Glutamatergic neuron (in vitro differentiated cells): ENCODE measurements at regions not wholly inside any gene's neighbourhood (a gene's known extent, or its start where the extent isn't known, plus 50 kb on each side); places are given as distances from the start of the nearest gene placed in this dataset.

Experiments used
- DNase-seq: peaks from one replicate; pipeline ENCODE4 v3.0.0; 2022
- H3K27ac Mint-ChIP-seq: one replicate; pipeline ENCODE4 v1.8.0; 2020; ENCODE audit warnings: mild to moderate bottlenecking, mixed read lengths, inconsistent platforms; ENCODE audit not compliant: unreplicated experiment
- H3K27me3 Mint-ChIP-seq: one replicate; pipeline ENCODE4 v1.8.0; 2020; ENCODE audit warnings: mild to moderate bottlenecking, moderate library complexity, mixed read lengths, inconsistent platforms; ENCODE audit not compliant: unreplicated experiment
- H3K36me3 Mint-ChIP-seq: one replicate; pipeline ENCODE4 v1.8.0; 2020; ENCODE audit warnings: mild to moderate bottlenecking, mixed read lengths, inconsistent platforms; ENCODE audit not compliant: unreplicated experiment
- H3K4me1 Mint-ChIP-seq: one replicate; pipeline ENCODE4 v1.8.0; 2020; ENCODE audit warnings: mild to moderate bottlenecking, low read depth, mixed read lengths, inconsistent platforms; ENCODE audit not compliant: unreplicated experiment
- H3K4me3 Mint-ChIP-seq: one replicate; pipeline ENCODE4 v1.8.0; 2020; ENCODE audit warnings: mild to moderate bottlenecking, mixed read lengths, inconsistent platforms; ENCODE audit not compliant: unreplicated experiment
- H3K9me3 Mint-ChIP-seq: one replicate; pipeline ENCODE4 v1.8.0; 2020; ENCODE audit warnings: mild to moderate bottlenecking, moderate library complexity, mixed read lengths, inconsistent platforms; ENCODE audit not compliant: unreplicated experiment
- TF ChIP-seq, protein P1 (sequence below): fragments of 200-600 bp; sonication (generic); IDR thresholded peaks from one replicate; pipeline ENCODE4 v1.5.0; 2021; ENCODE audit not compliant: partially characterized antibody, unreplicated experiment

DNA sequence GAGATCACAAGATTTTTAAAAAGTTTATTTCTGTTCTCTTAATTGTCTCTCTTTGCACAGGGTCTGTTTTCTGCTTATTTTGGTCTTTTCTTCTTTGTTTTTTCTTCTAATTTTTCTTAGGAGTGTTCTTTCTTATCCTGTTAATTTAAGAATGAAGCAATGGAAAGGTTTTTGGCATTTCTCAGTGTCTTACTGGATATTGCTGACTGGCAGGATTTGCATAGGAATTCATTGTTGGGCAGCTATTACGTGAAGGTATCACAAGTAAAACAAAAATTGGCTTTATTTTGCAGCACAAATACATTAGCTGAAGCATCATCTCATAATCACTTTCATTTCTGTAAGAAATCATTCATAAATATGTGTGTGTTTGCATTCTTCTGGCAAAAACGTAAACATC, 566.9 kb upstream of the CDH6 start:
- no peaks in the 10 kb centered on the region for H3K9me3 Mint-ChIP-seq
- no peak for DNase-seq
- no peak overlapping the region for H3K4me3 Mint-ChIP-seq
- peaks cover 5% of the 10 kb centered on the region for H3K36me3 Mint-ChIP-seq
- H3K27ac Mint-ChIP-seq, result no peak overlapping the region
- H3K27me3 Mint-ChIP-seq, result no peaks in the 10 kb centered on the region
- TF ChIP-seq, protein P1, sequence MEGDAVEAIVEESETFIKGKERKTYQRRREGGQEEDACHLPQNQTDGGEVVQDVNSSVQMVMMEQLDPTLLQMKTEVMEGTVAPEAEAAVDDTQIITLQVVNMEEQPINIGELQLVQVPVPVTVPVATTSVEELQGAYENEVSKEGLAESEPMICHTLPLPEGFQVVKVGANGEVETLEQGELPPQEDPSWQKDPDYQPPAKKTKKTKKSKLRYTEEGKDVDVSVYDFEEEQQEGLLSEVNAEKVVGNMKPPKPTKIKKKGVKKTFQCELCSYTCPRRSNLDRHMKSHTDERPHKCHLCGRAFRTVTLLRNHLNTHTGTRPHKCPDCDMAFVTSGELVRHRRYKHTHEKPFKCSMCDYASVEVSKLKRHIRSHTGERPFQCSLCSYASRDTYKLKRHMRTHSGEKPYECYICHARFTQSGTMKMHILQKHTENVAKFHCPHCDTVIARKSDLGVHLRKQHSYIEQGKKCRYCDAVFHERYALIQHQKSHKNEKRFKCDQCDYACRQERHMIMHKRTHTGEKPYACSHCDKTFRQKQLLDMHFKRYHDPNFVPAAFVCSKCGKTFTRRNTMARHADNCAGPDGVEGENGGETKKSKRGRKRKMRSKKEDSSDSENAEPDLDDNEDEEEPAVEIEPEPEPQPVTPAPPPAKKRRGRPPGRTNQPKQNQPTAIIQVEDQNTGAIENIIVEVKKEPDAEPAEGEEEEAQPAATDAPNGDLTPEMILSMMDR, result no peak
- H3K4me1 Mint-ChIP-seq, result no peaks in the 10 kb centered on the region

DNA sequence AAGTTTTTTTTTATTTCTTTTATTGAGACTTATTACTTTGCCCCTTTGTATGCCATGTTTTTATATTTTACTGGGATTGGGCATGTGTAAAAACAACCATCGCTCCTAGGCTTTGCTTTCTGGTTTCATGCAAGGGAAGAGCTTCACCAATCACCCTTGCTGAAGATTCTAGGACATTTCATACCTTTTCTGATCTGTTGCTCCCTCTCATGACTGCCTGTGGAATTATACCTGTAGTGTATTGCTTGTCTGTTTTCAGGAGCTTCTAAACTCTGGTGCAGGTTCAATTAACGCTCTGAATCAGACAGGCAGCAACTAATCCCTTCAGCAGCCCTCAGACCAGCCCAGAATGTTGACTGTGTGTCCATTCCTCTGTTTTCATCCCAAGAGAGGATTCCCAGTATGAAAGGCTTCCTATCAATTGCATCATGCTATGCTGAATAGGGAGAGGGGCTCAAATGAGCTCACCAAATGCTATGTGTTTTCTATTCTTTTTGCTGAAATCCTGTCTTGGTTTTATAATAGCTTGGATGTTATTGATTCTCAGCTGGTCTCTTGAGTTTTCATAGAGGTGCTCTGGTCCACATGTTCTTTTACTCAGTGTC, 572.9 kb upstream of the CDH6 start:
- H3K4me1 Mint-ChIP-seq, result no peaks in the 10 kb centered on the region
- no peak overlapping the region for H3K27ac Mint-ChIP-seq
- H3K36me3 Mint-ChIP-seq, result peaks cover 14% of the 10 kb centered on the region
- H3K27me3 Mint-ChIP-seq, result no peaks in the 10 kb centered on the region
- H3K4me3 Mint-ChIP-seq, result no peak overlapping the region
- peaks cover 3% of the 10 kb centered on the region for H3K9me3 Mint-ChIP-seq
- TF ChIP-seq, protein P1, result no peak
- no peak for DNase-seq

DNA sequence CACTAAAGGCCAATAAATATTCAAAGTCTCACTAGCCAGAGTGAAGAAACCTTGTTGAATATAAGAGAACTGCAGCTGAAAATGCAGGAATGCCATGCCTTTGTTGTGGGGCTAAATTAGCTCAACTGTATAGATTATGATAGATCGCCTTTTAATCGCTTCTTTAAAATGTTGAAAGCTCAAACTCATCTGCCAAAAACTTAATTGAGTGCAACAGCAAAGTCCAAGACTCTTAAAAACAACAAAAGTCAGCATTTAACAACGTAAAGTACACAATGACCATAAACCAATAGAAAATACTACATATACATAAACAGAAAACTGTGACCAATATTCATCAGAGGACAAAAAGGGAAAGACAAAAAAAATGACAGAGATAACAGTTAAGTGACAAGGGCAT, 585.0 kb upstream of the CDH6 start:
- Mint-ChIP-seq H3K9me3 (no peaks in the 10 kb centered on the region), H3K36me3 (no peaks in the 10 kb centered on the region), H3K4me3 (no peak overlapping the region), H3K27ac (no peak overlapping the region), H3K4me1 (peaks cover 6% of the 10 kb centered on the region), H3K27me3 (no peaks in the 10 kb centered on the region)
- TF ChIP-seq, protein P1, result no peak
- DNase-seq, result no peak

DNA sequence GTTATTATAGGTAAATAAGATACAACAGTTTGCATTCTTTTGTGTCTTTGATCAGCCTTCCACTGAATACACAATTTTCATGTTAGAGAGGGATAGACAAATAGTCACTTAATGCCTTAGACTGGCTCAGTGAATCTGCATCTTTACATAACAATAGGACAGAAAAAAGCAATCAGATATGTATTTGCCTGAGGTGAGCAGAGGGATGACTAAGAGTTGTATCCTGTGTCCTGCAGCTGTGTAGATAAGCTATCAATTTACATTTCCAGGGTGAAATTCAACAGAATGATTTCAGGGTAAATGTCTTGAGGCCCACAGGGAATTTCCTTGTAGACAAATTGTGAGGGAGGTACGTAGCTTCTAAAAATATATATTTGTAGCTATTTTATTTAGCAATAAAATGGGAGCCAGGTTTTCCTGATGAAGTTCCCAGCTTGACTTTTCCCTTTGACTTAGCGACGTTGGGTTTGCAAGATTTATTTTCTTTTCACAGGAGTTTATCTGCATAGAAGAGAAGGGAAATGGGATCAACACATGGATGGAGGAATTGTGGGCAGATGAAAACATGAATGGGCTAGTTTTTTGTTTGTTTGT, 586.1 kb upstream of the CDH6 start:
- peaks cover 6% of the 10 kb centered on the region for H3K4me1 Mint-ChIP-seq
- H3K36me3 Mint-ChIP-seq, result no peaks in the 10 kb centered on the region
- no peak overlapping the region for H3K27ac Mint-ChIP-seq
- no peak overlapping the region for H3K4me3 Mint-ChIP-seq
- H3K9me3 Mint-ChIP-seq, result no peaks in the 10 kb centered on the region
- H3K27me3 Mint-ChIP-seq, result no peaks in the 10 kb centered on the region
- no peak for DNase-seq
- TF ChIP-seq, protein P1, result no peak

DNA sequence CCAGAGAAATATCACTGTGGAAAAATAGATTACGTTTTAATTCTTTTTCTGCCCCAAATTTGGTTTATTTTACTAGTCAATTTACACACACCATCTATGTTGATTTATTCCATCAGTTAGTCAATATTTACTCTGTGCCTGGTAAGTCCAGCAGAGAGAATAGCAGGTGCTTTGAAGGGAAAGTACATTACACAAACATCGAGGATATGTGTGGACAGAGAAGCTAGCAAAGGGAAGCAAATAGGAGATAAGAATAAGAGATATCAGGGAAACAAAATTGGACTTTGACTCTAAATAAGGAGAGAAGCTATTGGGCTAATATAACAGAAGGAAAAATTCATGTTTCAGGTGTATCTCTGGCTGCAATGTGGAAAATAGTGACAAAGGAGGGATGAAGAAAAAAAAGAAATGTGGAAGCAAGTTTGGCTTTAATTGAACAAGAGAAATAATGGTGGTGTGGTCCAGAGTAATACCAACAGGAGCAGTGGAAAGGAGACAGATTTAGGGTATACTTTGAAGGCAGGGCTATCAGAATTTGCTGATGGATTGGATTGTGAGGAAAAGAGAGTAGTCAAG, 587.7 kb upstream of the CDH6 start:
- TF ChIP-seq, protein P1, result no peak
- H3K9me3 Mint-ChIP-seq, result no peaks in the 10 kb centered on the region
- H3K36me3 Mint-ChIP-seq, result no peaks in the 10 kb centered on the region

More for the DNA sequence above, 587.7 kb upstream of the CDH6 start:
- Mint-ChIP-seq H3K27me3 (no peaks in the 10 kb centered on the region), H3K4me1 (peaks cover 6% of the 10 kb centered on the region), H3K27ac (no peak overlapping the region), H3K4me3 (no peak overlapping the region)
- DNase-seq, result no peak
